ENCODE measurements at regions not wholly inside any gene's neighbourhood (a gene's known extent, or its start where the extent isn't known, plus 50 kb on each side); places are given as distances from the start of the nearest gene placed in this dataset.

GRCh38 chr9:30459156-30459555, 1925.3 kb upstream of the ACO1 start:
- CTCF ChIA-PET: interaction anchor here (1.1 kb wide), 1 partner anchor 10 kb away, joined by 3 read pairs; no protein-coding TSS in a partner anchor
- POLR2A ChIA-PET: no interaction called here
- no peak for TF ChIP-seq CTCF (IDR thresholded peaks at IDR 0.05; ENCODE audit: control extremely low read depth, extremely low read depth, low read depth, missing control alignments)
- DNase-seq (ENCODE audit: extremely low spot score): no peak

- ChIA-PET POLR2A (no interaction called here), CTCF (no interaction called here)
Measured at GRCh38 chr9:30476826-30477225, 1907.6 kb upstream of the ACO1 start.

GRCh38 chr9:30478684-30479083, 1905.8 kb upstream of the ACO1 start:
- ChIA-PET CTCF (no interaction called here), POLR2A (no interaction called here)
- TF ChIP-seq CTCF (IDR thresholded peaks at IDR 0.05; ENCODE audit: control extremely low read depth, extremely low read depth, low read depth, missing control alignments): no peak
- no peak for DNase-seq (ENCODE audit: extremely low spot score)

More at GRCh38 chr9:30476826-30477225, 1907.6 kb upstream of the ACO1 start:
- no peak for DNase-seq (ENCODE audit: extremely low spot score)
- TF ChIP-seq CTCF (IDR thresholded peaks at IDR 0.05; ENCODE audit: control extremely low read depth, extremely low read depth, low read depth, missing control alignments): no peak

- no peak for DNase-seq (ENCODE audit: extremely low spot score)
- POLR2A ChIA-PET: no interaction called here
- no peak for TF ChIP-seq CTCF (IDR thresholded peaks at IDR 0.05; ENCODE audit: control extremely low read depth, extremely low read depth, low read depth, missing control alignments)
- CTCF ChIA-PET: no interaction called here
Measured at GRCh38 chr9:30482499-30482898, 1901.9 kb upstream of the ACO1 start.

- POLR2A ChIA-PET: no interaction called here
- TF ChIP-seq CTCF (IDR thresholded peaks at IDR 0.05; ENCODE audit: control extremely low read depth, extremely low read depth, low read depth, missing control alignments): no peak
- no peak for DNase-seq (ENCODE audit: extremely low spot score)
- CTCF ChIA-PET: no interaction called here
Measured at GRCh38 chr9:30484690-30485089, 1899.8 kb upstream of the ACO1 start.

GRCh38 chr9:30504502-30504905, 1879.9 kb upstream of the ACO1 start:
- DNase-seq (ENCODE audit: extremely low spot score): no peak
- no peak for TF ChIP-seq CTCF (IDR thresholded peaks at IDR 0.05; ENCODE audit: control extremely low read depth, extremely low read depth, low read depth, missing control alignments)
- ChIA-PET CTCF (interaction anchor here (1.3 kb wide), 1 partner anchor 12 kb away, joined by 3 read pairs; no protein-coding TSS in a partner anchor), POLR2A (no interaction called here)

- CTCF ChIA-PET: no interaction called here
- no peak for TF ChIP-seq CTCF (IDR thresholded peaks at IDR 0.05; ENCODE audit: control extremely low read depth, extremely low read depth, low read depth, missing control alignments)
- no peak for DNase-seq (ENCODE audit: extremely low spot score)
- POLR2A ChIA-PET: no interaction called here
Measured at GRCh38 chr9:30505311-30505710, 1879.1 kb upstream of the ACO1 start.

Measured in GM10248 (cell line).